NCI-H2196 (cell line): ENCODE measurements at regions not wholly inside any gene's neighbourhood (a gene's known extent, or its start where the extent isn't known, plus 50 kb on each side); places are given as distances from the start of the nearest gene placed in this dataset.
"Not testable (repeated sequence)": the region's sequence is repeated elsewhere in the genome, so short reads cannot be mapped to it uniquely, and the experiment has no call there.

Source experiments
- DNase-seq: peaks from one replicate; lab custom pipeline; 2025; ENCODE audit not compliant: unreplicated experiment; lab: John Stamatoyannopoulos, UW

DNA sequence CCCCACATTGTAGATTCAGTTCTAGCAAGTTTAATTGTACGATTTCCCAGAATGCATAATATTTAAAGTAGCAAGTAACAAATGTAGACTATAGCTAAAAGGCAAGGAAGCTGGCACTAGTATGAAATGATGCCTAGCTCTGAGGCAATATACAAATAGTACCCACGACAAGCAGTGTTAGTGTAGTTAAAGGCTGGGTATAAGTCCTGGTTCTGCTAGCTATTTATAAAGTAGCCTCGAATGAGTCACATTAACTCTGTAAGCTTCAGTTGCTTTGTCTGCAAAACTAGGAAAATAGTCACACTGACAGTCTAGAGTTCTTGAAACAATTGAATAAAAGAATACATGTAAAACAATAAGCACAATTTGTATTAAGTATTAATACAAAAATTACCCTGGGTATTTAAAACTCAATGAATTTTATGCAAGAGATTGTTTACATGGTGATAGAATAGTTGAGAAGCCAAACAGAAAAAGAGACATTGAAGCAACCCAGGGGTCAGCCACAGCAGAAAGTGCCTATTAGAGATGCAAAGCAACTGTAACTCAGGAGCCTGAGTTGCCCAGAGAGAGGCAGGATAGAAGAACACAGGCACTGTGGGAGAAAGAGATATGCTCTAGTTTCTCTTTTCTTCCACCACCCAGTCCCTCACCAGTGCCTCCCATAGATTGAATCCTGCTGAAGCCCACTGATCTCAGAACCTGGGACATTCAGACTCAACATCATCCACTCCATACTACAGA, 949.0 kb downstream of the C4orf33 start:
- no peak for DNase-seq

DNA sequence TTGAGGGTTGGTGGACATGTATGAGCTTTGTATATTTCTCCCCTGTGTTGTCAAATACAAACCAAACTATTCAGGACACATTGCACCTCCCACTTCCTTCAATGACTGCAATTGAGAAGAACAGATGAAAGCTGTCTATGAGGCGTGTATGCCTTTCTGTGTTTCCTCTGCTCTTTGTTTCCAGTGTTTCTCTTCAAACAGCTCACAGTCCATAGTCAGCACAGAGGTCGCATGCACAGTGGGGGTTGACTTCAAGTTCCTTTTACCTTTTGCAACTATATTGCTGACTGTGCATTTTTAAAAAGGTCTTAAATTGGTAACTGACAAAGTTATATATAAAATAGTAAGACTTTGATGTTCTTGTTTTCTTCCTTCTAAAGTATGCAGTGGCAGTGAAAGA, 957.8 kb downstream of the C4orf33 start:
- no peak for DNase-seq

DNA sequence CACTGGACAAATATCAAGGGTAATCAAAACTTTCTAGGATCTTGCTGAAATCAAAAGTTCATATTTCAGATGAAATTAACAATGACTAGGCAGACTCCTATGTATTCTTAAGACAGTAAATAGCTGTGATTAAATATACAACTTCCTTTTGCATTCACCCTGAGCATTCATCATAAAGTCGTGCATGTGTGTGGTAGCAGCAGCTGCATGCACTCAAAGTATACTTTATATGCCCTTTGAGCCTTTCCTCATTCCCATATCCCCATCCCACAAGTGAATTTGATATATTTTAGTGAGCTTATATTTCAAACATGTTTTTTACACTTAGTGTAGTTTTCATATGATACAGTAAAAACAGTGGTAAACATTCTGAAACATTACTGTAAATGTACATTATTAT, 959.0 kb downstream of the C4orf33 start:
- no peak for DNase-seq

DNA sequence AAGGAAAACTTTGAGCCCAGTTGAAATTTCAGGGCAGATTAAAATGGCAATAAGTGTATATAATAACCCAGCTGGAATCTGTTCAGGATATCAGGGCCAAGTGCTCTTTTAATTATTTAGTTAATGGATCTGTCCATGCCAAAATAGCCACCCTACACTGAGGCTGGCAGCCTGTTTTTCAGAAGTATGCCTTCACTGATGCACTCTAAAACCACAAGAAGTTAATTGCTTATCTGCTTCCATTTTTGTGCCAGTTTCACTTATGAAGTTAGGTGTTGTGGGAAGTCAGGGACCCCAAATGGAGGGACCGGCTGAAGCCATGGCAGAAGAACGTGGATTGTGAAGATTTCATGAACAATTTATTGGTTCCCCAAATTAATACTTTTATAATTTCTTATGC, 960.3 kb downstream of the C4orf33 start:
- DNase-seq: no peak

DNA sequence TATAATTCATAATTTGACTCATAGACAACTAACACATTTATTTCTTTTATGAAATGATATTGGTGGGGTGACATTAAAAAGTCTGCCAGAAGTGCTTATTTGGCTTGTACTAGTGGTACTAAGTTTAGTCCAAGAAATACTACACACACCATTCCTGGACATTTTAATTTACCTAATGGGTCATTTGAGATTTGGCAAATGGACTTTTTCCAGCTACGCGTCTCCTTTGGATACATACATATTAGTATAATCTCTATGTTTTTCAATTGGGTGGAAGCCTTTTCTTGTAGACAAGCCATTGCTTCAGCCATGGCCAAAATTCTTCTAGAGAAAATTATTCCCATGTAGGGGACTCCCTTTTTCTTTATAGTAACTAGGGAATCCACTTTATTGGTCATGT, 968.5 kb downstream of the C4orf33 start:
- no peak for DNase-seq

DNA sequence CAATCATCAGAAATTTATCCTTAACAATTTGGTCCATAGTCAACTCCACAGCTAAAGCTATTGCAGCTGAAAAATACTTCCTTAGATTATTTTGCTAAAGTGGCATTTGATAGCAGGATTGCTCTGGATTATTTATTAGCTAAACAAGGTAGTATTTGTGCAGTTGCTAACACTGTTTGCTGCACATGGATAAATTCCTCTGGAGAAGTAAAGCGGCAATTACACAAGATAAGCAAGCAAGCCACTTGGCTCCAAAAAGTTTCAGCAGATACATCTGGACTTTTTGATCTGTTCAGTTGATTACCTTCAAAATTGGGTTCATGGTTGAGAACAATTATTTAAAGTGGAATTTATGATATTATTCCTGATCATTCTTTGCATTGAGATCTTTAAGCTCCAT, 971.5 kb downstream of the C4orf33 start:
- no peak for DNase-seq

DNA sequence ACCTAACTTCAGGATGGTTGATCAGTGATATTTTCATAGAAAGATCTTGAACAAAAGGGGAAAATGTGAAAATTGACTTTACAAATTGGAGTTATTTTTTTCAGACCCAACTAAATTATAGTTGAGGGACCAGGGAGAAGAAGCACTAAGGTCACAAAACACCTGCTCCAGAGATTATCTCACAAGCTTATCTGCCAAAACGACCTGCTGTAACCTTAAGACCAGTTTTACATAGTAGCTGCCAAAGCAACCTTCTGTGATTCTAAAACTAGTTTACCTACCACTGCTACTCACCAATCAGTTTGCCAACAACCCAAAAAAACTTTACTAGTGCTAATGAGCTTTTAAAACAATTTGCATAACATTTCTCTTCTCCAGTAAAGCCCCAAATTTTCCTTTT, 972.1 kb downstream of the C4orf33 start:
- DNase-seq: no peak

DNA sequence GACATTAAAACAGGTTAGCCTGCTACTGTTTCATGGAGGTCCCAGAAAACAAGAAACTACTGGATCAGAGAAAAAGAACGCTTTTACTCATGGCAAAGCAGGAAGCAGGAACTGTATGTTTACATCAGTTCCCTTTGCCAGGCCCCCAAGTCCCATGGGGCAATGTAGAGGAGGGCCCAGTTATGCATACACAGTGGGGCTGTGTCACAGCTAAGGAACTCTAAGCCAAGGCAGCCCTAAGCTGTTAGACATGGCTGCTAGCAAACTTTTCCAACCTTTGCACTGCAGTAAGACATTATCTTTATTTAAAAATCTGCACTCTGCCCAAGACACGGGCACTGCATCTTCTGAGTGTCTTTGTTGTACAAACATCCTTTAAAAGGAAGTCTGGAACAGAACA, 975.8 kb downstream of the C4orf33 start:
- no peak for DNase-seq

DNA sequence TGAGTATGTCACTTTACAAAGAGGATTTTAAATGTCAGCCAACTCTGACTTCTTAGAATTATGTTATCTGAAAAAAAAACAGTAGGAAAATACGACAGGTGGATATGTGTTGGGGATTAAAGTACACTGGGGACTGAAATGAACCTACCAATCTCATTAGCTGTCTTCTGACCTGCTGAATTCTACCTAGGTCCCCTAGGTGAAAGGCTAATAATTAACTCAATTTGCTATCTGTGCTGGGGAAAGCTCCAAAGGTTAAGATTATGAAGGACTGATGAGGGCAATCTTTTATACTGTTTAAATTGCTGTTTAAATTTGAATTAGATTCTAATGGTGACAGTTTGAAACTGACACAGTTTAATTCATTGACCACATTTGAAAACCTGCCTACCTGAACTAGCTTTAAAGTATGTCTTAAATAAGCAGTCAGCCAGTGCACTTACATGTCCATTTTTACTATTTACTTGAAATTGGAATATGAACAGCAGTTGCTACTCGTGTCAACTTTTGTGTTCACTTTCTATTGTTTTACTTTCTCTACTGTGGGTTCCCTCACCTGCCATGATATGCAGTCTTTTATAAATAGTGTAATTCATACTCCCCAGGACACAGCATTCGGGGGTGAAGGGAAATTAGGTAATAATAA, 977.3 kb downstream of the C4orf33 start:
- DNase-seq: no peak

DNA sequence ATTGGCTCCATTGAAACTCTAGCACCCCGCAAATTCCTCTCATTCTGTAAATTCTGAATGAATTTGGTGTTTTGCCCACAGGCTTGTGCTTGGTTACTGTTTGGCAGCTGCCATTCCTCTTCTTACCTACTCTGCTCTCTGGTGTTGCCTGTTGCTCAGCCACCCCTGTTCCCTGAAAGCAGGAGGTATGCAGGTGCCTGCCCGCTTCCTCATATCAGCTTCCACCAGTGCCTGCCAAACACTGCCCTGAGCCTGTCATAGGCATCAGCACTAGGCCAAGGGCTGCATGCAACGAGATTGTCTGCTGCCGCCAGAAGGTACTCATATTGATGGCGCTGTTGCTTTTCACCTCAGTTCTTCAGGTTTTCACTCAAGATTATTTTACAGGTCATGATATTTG, 978.1 kb downstream of the C4orf33 start:
- DNase-seq: no peak

DNA sequence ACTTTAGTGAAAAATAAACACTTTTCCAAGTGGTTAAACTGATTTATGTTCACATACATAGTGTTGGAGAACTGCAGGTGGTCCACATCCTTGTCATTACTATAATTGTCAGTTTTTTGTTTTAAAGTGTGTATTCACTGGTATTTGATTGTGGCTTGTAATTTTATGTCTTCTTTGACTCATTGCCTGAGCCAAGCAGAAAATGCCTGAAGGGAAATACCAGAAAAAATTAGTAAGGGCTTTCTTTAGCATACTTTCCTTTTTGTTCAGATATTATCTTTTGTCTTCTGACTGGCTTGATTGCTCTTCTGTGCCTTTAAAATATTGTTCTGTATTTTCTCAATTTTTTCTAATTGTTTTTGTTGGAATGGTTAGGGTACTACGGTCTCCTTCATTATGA, 981.3 kb downstream of the C4orf33 start:
- no peak for DNase-seq

DNA sequence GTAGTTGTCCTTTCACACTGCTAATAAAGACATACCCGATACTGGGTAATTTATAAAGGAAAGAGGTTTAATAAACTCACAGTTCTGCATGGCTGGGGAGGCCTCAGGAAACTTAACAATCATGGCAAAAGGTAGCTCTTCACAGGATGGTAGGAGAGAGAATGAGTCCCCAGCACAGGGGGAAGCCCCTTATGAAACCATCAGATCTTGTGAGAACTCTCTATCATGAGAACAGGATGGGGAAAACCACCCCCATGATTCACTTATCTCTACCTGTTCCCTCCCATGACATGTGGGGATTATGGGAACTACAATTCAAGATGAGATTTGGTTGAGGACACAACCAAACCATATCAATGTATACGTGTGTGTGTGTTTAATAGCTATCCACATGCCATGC, 983.1 kb downstream of the C4orf33 start:
- DNase-seq: not testable (repeated sequence)

DNA sequence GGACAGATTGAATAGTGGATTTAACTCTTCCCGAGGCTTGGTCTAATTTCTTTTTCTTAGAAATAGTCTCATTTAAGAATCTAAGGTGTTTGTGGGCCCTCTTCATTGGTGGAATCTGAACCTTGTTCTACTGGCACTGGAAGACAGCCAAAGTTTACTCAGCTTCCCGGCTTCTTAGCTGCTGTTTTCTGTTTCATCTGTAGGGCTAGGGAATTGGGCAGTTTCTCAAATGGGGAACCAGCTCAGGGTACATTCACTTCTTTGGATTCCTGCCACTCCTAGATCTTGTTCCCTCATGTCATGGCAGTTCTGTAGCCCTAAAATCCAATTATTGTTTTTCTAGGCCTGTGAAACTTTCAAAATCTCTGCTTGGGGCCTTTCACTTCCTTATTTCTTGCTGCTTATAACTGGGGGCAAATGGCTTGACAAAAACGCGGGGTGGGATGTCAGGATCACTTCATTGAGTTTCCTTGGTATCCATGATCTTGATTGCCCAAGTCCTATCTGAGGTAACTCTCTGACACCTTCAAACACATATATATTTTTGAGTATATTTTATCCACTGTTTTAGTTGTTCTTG, 985.0 kb downstream of the C4orf33 start:
- DNase-seq: no peak

DNA sequence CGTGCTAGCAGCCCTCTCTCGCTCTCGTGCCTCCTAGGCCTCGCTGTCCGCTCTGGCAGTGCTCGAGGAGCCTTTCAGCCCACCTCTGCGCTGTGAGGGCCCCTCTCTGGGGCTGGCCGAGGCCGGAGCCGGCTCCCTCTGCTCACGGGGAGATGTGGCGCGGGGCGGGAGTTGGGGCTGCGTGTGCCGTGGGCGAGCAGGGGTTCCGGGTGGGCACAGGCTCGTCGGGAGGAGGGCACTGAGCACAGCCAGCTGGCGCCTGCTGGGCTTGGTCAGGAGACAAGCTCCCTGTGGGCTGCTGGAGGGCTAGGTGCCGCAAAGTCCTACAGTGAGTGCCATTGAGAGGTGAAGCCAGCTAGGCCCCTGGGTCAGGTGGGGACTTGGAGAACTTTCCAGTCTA, 994.5 kb downstream of the C4orf33 start:
- no peak for DNase-seq

DNA sequence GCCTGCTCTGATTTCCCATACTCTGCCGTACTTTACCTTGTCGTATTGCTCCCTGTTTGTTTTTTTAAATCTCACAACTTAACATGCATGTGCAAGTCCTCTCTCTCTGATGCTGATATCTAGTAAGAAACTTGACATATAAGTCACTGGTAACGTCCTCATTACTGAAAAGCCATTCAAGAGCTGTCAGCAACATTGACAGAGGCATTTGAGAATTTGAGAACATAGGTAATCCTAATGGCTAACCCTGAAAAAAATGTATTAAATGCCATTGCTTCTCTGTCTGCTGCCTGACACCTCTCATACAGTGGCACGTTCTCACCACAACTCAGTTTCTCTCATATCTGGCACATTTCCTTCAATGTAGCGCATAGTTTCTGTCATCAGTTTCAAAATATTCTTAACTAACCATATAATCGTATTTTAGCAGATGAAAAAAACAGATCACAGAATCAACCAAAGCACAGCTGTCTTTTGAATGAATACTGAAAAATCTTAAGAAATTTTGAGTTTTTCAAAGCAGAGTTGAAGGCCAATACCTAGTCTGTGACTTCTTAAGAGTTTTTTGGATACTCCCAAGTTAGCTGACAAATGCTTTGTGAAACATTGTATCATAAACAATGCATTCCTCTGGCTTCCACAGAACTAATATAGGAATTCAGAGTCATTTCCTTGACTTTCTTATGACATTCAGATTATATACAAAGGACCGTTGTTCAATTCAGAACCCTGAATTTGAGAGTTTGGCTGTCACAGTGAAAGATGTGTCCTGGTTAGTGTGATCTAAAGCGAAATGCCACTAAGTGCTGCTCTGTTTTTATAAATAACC, 996.4 kb downstream of the C4orf33 start:
- no peak for DNase-seq

DNA sequence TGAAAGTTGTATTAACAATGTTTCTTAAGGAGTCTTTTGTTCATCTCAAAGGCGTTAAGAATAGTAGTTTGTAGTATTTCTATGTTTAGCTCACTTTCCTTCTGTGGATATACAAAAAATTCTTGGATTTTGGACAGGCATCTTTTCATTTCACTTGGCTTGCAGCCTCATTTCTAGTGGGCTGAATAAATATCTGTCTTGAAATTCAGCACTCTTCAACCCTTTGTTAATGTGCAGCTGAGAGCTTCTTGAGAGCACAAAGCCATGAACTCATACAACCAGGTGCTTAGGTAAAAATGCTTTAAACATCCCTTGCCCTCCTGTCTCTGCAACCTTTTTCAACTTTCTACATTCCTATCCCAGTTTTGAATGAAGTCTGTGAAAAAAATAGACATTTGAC, 1003.2 kb downstream of the C4orf33 start:
- DNase-seq: no peak

DNA sequence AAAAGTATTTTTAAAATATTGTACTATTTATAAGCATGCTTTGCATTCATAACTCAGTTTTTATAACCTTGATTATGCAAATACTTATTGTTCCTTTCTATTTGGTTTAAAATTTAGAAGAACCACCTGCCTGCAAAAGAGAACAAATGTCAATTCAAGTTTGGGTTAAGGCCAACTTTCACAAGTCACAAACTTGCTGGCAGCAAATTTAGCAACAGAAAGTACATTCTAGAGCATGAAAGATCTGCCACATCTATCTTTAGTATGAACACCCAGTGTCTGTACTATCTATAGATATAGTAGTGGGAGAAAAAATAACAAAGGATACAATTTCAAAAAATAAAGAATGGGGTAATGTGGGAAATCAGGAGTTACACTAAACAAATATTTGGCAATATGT, 1014.2 kb downstream of the C4orf33 start:
- DNase-seq: no peak

DNA sequence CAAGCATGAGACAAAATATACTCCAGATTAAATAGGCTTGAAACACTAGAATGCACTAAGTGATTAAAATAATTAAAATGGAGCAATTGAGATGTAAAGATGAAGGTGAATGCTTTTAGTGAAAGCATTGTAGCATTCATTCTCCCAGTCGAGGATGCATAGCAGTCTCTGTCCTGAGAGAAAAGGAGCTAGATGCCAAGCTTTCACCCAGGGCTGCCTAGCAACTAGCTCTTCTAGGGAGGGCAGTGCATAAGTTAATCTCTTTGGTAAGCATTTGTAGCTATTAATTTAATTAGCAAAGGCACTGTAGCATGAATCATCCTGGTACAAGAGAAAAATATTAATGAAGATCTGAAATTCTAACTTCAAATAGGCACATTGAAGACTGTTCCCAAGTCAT, 1014.8 kb downstream of the C4orf33 start:
- DNase-seq: no peak

DNA sequence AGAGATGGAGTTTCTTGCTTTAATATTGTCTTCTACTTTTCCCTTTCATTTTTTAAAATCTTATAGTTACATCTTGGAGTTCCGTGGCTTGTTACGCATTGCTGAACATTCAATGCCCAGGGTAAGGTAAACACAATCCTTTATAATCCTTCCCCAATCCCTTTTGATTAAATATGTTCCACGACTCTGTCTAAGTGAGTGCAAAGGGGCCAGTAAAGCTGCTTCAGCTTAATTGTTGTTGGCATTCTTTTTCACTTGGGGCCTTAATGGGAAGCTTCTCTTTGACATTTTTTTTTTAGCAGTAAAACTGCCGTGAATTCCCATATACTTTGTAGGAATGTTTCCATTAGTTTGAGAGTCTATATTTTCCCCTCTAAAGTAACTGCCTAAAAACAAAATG, 1028.1 kb downstream of the C4orf33 start:
- DNase-seq: no peak

DNA sequence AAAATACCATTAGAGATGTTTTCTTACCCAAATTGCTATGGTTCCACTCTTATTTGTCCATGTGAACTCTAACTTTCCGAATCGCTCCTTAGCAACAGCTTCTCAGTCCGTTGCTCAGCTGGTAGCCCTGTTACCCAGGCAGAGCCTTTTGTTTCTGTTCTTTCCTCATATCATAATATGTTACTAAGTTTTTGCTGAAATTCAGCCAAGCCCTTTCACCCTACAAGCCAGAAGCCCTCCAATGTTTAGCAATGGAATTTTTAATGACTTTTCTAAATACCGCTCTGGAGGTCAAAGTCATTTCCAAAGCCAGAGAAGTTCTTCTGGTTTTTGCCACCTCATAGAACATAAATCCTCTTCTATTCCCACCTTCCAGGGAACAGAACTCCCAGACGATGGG, 1029.5 kb downstream of the C4orf33 start:
- DNase-seq: no peak

DNA sequence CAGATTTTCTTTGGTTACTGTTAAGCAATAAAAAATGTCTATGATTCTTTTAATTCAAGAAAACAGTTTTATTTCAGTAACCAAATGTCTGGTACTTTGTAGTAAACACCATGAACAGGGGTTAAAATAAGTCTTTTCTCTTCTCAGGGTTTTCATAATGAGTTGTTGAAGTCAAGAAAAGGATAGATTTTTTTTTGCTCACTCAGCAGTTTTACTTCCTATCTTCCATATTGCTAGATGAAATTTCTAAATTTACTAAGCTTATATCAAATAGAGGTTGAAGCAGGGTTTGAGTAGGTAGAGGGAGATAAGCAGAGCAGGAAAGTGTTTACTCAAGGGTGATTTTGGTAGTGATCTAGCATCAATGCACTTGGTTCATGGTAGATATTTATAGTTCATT, 1031.3 kb downstream of the C4orf33 start:
- DNase-seq: no peak

DNA sequence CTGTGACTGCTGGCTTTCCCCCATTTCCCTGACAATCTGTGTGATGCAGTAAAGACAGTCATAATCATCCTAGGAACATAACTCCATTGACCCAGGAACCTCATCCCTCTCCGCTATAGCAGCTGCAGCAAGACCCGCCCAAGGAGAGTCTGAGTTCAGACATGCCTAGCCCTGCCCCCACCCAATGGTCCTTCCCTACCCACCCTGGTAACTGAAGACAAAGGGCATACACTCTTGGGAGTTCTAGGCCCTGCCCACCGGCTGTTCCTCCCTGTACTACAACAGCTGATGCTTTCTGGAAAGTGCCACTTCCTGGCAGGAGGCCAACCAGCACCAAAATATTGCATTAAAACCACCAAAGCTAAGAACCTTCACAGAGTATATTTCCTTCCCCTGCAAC, 1035.6 kb downstream of the C4orf33 start:
- DNase-seq: no peak
